ENCODE measurements at regions not wholly inside any gene's neighbourhood (a gene's known extent, or its start where the extent isn't known, plus 50 kb on each side); places are given as distances from the start of the nearest gene placed in this dataset.
"Not testable (repeated sequence)": the region's sequence is repeated elsewhere in the genome, so short reads cannot be mapped to it uniquely, and the experiment has no call there.

GRCh38 chr9:85792057-85792456, 50.3 kb upstream of the AGTPBP1 start:
- DNase-seq (ENCODE audit: low read depth in 2 of 2) = not testable (repeated sequence)

- DNase-seq (ENCODE audit: low read depth in 2 of 2) = not testable (repeated sequence)
Measured at GRCh38 chr9:85802978-85803695, 61.4 kb upstream of the AGTPBP1 start.

- DNase-seq (ENCODE audit: low read depth in 2 of 2) = not testable (repeated sequence)
Measured at GRCh38 chr9:85804847-85805133, 63.0 kb upstream of the AGTPBP1 start.

- DNase-seq (ENCODE audit: low read depth in 2 of 2) = peak; percentile 46 to 62
Measured at GRCh38 chr9:85805134-85806005, 63.6 kb upstream of the AGTPBP1 start.

GRCh38 chr9:85808329-85808728, 66.6 kb upstream of the AGTPBP1 start:
- DNase-seq (ENCODE audit: low read depth in 2 of 2) = not testable (repeated sequence)

GRCh38 chr9:85813388-85813787, 71.6 kb upstream of the AGTPBP1 start:
- DNase-seq (ENCODE audit: low read depth in 2 of 2) = not testable (repeated sequence)

- not testable (repeated sequence) for DNase-seq (ENCODE audit: low read depth in 2 of 2)
Measured at GRCh38 chr9:85814800-85815199, 73.0 kb upstream of the AGTPBP1 start.

GRCh38 chr9:85818971-85819370, 77.2 kb upstream of the AGTPBP1 start:
- not testable (repeated sequence) for DNase-seq (ENCODE audit: low read depth in 2 of 2)

- not testable (repeated sequence) for DNase-seq (ENCODE audit: low read depth in 2 of 2)
Measured at GRCh38 chr9:85820598-85820997, 78.8 kb upstream of the AGTPBP1 start.

GRCh38 chr9:85824949-85825348, 83.2 kb upstream of the AGTPBP1 start:
- DNase-seq (ENCODE audit: low read depth in 2 of 2) = not testable (repeated sequence)

GRCh38 chr9:85834591-85834990, 92.8 kb upstream of the AGTPBP1 start:
- DNase-seq (ENCODE audit: low read depth in 2 of 2) = not testable (repeated sequence)

GRCh38 chr9:85843949-85844348, 97.0 kb upstream of the NAA35 start:
- DNase-seq (ENCODE audit: low read depth in 2 of 2) = not testable (repeated sequence)

- not testable (repeated sequence) for DNase-seq (ENCODE audit: low read depth in 2 of 2)
Measured at GRCh38 chr9:85847782-85848181, 93.2 kb upstream of the NAA35 start.

GRCh38 chr9:85858056-85858750, 82.7 kb upstream of the NAA35 start:
- no peak for DNase-seq (ENCODE audit: low read depth in 2 of 2)

GRCh38 chr9:85859765-85860164, 81.2 kb upstream of the NAA35 start:
- DNase-seq (ENCODE audit: low read depth in 2 of 2) = no peak

- DNase-seq (ENCODE audit: low read depth in 2 of 2) = not testable (repeated sequence)
Measured at GRCh38 chr9:85861882-85862281, 79.1 kb upstream of the NAA35 start.

- DNase-seq (ENCODE audit: low read depth in 2 of 2) = no peak
Measured at GRCh38 chr9:85863875-85864274, 77.1 kb upstream of the NAA35 start.

- DNase-seq (ENCODE audit: low read depth in 2 of 2) = no peak
Measured at GRCh38 chr9:85871008-85871407, 69.9 kb upstream of the NAA35 start.

- DNase-seq (ENCODE audit: low read depth in 2 of 2) = not testable (repeated sequence)
Measured at GRCh38 chr9:85871683-85872082, 69.3 kb upstream of the NAA35 start.

- DNase-seq (ENCODE audit: low read depth in 2 of 2) = no peak
Measured at GRCh38 chr9:85872463-85872862, 68.5 kb upstream of the NAA35 start.

- no peak for DNase-seq (ENCODE audit: low read depth in 2 of 2)
Measured at GRCh38 chr9:85876628-85877027, 64.3 kb upstream of the NAA35 start.

GRCh38 chr9:85878872-85879597, 61.9 kb upstream of the NAA35 start:
- not testable (repeated sequence) for DNase-seq (ENCODE audit: low read depth in 2 of 2)
